OCI-LY1 (cell line): ENCODE measurements at regions not wholly inside any gene's neighbourhood (a gene's known extent, or its start where the extent isn't known, plus 50 kb on each side); places are given as distances from the start of the nearest gene placed in this dataset.

Experiments
- EZH2 ChIP-seq: fragments of 200-600 bp; sonication (generic), shearing (Covaris generic); IDR thresholded peaks from 2 replicates; pipeline ENCODE4 v1.8.0; 2017; ENCODE audit warnings: borderline replicate concordance, mixed run types, mild to moderate bottlenecking, antibody characterized with exemption, low read length, moderate library complexity, mixed read lengths
- TF ChIP-seq, protein P1 (sequence below): fragments of 200-600 bp; sonication (generic), shearing (Covaris generic); IDR thresholded peaks from 2 replicates; pipeline ENCODE4 v1.5.1; 2017; ENCODE audit warnings: mild to moderate bottlenecking, antibody characterized with exemption, low read length, moderate library complexity, mixed read lengths

- TF ChIP-seq, protein P1, sequence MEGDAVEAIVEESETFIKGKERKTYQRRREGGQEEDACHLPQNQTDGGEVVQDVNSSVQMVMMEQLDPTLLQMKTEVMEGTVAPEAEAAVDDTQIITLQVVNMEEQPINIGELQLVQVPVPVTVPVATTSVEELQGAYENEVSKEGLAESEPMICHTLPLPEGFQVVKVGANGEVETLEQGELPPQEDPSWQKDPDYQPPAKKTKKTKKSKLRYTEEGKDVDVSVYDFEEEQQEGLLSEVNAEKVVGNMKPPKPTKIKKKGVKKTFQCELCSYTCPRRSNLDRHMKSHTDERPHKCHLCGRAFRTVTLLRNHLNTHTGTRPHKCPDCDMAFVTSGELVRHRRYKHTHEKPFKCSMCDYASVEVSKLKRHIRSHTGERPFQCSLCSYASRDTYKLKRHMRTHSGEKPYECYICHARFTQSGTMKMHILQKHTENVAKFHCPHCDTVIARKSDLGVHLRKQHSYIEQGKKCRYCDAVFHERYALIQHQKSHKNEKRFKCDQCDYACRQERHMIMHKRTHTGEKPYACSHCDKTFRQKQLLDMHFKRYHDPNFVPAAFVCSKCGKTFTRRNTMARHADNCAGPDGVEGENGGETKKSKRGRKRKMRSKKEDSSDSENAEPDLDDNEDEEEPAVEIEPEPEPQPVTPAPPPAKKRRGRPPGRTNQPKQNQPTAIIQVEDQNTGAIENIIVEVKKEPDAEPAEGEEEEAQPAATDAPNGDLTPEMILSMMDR = no peak
- TF ChIP-seq EZH2 = no peak
These were observed 554.4 kb downstream of the INHBA start for GRCh38 chr7:41148521-41148951.
